Stomach (tissue), 4 donors: ENCODE measurements at regions not wholly inside any gene's neighbourhood (a gene's known extent, or its start where the extent isn't known, plus 50 kb on each side); places are given as distances from the start of the nearest gene placed in this dataset.

Experiments used
- CTCF ChIP-seq, 7 experiments: fragments of 450-650 bp in 4 of 7; fragments of 200-600 bp in 3 of 7; sonication (generic) in 3 of 7; IDR thresholded peaks; one replicate each; pipeline ENCODE4 v1.5.1; 2016 to 2019; ENCODE audit warnings: antibody characterized with exemption in 7 of 7, control low read depth in 2 of 7, mild to moderate bottlenecking in 1 of 7
- POLR2A ChIP-seq, 4 donors: fragments of 450-650 bp; IDR thresholded peaks; one replicate each; pipeline ENCODE4 v1.6.1; 2016; ENCODE audit warnings: antibody characterized with exemption in 4 of 4, control low read depth in 2 of 4, mild to moderate bottlenecking in 1 of 4, moderate library complexity in 1 of 4
- POLR2AphosphoS5 ChIP-seq, 3 donors: sonication (generic); formaldehyde crosslinking; IDR thresholded peaks; one replicate each; pipeline ENCODE4 v1.6.1; 2016; ENCODE audit warnings: antibody characterized with exemption in 3 of 3

- TF ChIP-seq CTCF (IDR thresholded peaks at IDR 0.05) (no peak), POLR2A (IDR thresholded peaks at IDR 0.05) (no peak), POLR2AphosphoS5 (IDR thresholded peaks at IDR 0.05) (no peak)
Observed at GRCh38 chr11:80432057-80432456, 991.2 kb upstream of the TENM4 start.
